Choroid plexus epithelial cell (primary cell): ENCODE measurements at regions not wholly inside any gene's neighbourhood (a gene's known extent, or its start where the extent isn't known, plus 50 kb on each side); places are given as distances from the start of the nearest gene placed in this dataset.

Source experiments
- DNase-seq: peaks from one replicate; pipeline ENCODE4 v3.0.0-alpha.2; 2010; ENCODE audit warnings: low read depth
- H3K4me3 ChIP-seq: 2 replicates; pipeline ENCODE4 v1.5.1; 2011; ENCODE audit warnings: low read depth, mild to moderate bottlenecking, control low read depth, low read length, moderate library complexity
- CTCF ChIP-seq: conservative IDR thresholded peaks from 2 replicates; pipeline ENCODE4 v1.5.1; 2011; ENCODE audit warnings: low read depth, mild to moderate bottlenecking, control low read depth, inconsistent platforms, low read length, moderate library complexity

- no peak for DNase-seq
- no peak overlapping the region for H3K4me3 ChIP-seq
- TF ChIP-seq CTCF = no peak
Observed at GRCh38 chr10:126804396-126804795, 100.8 kb upstream of the DOCK1 start.

GRCh38 chr10:126806498-126806897 lies 98.7 kb upstream of the DOCK1 start:
- DNase-seq = no peak
- no peak overlapping the region for H3K4me3 ChIP-seq
- TF ChIP-seq CTCF = no peak

GRCh38 chr10:126806991-126807702 lies 98.1 kb upstream of the DOCK1 start:
- TF ChIP-seq CTCF = no peak
- no peak overlapping the region for H3K4me3 ChIP-seq
- no peak for DNase-seq

- no peak for TF ChIP-seq CTCF
- DNase-seq = no peak
- H3K4me3 ChIP-seq = no peak overlapping the region
Observed at GRCh38 chr10:126808103-126808502, 97.1 kb upstream of the DOCK1 start.

- TF ChIP-seq CTCF = no peak
- no peak overlapping the region for H3K4me3 ChIP-seq
- DNase-seq = no peak
Observed at GRCh38 chr10:126813432-126813831, 91.8 kb upstream of the DOCK1 start.

GRCh38 chr10:126833542-126833941 lies 71.7 kb upstream of the DOCK1 start:
- no peak for DNase-seq
- no peak overlapping the region for H3K4me3 ChIP-seq
- no peak for TF ChIP-seq CTCF

GRCh38 chr10:126836009-126836408 lies 69.2 kb upstream of the DOCK1 start:
- TF ChIP-seq CTCF = no peak
- H3K4me3 ChIP-seq = no peak overlapping the region
- DNase-seq = no peak
